HG03432 (cell line): ENCODE measurements at regions not wholly inside any gene's neighbourhood (a gene's known extent, or its start where the extent isn't known, plus 50 kb on each side); places are given as distances from the start of the nearest gene placed in this dataset.

Experiments
- ATAC-seq: cut with Tn5 transposase; IDR thresholded peaks from one replicate; pipeline ENCODE4 v1.9.1; 2021; ENCODE audit warnings: mild to moderate bottlenecking, moderate library complexity; ENCODE audit not compliant: unreplicated experiment

DNA sequence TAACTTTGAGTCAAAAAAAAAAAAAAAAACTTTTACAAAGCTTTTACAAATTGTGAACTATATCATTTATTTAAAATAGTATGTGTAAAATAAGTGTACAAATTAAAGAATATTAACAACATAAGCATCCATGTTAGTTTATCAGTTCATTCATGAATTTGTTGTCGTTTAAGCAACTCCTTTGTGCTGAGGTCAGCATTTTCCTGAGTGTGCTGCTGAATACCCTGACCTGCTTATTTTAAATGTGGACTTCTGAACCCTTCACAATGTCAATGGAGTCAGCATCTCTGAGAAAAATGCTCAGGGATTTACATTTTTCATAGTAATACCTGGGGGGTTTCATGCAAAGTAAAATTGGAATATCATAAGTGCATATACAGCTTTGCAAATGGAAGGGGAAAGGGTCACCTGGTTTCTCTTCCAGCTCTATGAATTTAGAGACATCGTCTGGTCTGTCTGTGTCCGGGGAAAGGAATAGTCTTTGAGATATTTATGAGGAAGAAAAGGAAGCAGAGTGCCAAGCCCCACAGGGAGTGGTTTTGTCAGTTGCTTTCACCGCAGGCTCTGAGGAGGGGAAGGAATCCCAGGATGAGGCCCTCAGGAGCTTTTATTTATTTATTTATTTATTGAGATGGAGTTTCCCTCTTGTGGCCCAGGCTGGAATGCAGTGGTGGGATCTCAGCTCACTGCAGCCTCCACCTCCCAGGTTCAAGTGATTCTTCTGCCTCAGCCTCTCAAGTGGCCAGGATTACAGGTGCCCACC lies 125.5 kb upstream of the SVIL start:
- no peak for ATAC-seq

GRCh38 chr10:29757551-29758297 lies 123.0 kb upstream of the SVIL start:
- no peak for ATAC-seq

DNA sequence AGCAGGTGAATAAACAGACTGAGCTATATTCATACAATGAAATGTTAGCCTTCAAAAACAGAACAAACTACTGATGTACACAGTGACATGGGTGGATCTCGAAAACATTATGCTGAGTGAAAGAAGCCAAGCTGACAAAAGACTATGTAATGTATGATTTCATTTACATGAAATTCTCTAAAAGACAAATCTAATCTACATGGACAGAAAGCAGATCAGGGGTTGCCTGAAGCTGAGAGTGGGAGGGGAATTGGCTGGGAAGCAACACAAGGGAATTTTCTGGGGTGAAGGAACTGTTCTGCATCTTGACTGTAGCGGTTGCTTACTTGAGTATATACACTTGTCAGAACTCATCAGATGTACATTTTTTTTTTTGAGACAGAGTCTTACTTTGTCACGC lies 121.7 kb upstream of the SVIL start:
- ATAC-seq: no peak

DNA sequence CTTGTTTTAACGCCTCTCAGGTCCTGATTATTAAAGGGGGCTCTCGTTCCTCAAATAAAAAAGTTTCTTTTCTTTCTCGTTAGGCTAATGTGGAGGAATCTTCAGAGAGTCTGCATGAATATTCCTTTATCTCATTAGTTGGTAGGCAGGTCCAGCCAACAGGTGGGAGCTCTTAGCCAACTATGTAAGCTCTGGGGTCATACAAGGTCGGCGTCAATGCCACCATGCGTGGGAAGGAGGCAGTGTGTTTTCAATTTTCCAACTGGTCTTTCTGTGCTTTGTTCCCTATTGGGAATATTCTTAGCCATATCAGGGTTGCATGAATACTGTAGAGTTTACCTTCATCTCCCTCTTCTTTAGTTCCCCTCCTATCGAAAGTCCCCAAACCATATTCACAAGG lies 118.5 kb upstream of the SVIL start:
- no peak for ATAC-seq

DNA sequence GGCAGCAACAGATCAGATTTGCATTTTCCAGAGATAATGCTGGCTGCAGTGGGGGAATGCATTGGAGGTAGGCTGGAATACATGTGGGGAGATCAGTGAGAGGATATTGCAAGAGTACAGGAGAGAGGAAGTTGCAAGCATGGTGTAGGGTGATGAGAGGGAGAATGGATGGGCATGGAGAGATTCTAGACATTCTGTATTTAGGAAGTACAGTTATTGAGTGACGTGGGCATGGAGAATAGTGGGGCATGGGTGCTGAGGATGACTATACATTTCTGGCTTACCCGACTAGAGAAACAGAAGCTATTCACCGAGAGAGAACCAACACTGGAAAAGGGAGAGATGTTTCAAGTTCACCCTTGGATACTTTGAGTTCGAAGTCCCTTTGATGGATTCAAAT lies 116.9 kb upstream of the SVIL start:
- ATAC-seq: no peak

GRCh38 chr10:29751240-29751639 lies 116.5 kb upstream of the SVIL start:
- no peak for ATAC-seq

DNA sequence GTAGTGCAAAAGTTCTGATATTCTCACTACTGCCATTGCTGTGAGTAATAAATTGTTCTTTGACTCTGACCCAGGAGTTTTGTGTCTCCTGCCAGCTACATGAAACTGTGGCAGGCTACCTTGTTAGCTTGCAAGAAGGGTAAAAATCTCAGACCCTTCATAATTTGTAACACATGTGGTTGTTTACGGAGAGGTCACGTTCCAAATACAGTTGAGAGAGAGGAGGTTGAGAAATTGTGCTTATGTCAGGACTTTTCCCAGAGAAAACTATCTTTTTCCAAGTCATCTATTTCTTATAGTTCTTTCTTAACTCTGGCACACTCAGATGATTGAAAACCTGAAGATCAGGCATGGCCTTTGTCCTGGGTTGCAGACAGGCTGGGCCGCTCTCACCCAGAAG lies 114.4 kb upstream of the SVIL start:
- no peak for ATAC-seq

DNA sequence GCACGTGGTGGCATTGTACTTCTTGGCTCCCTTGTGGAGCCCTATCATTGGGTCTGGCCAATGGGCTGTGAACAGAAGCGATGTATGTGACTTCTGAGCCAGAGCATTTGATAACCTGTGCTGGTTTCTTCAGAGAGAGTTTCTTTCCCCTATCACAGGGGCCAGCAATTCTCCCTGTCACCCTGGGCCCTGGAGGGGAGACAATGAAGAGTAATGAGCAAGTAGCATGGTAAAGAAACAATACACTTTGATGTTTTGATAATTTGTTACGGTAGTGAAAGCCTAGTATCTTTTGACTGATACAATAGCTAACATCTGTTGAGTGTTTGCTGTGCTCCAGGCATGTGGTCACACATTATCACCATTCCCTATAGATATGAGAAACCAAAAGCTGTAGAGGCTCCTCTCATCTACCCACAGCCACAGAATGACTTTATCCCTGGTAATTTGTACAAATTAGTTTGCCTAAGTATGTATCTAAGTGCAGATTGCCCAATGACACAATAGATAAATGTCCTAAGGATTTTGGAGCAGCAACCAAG lies 113.4 kb upstream of the SVIL start:
- ATAC-seq: no peak

GRCh38 chr10:29746080-29746797 lies 111.5 kb upstream of the SVIL start:
- ATAC-seq: no peak

- no peak for ATAC-seq
These were observed 106.3 kb upstream of the SVIL start for GRCh38 chr10:29740981-29741545.

- ATAC-seq: no peak
These were observed 103.6 kb upstream of the SVIL start for GRCh38 chr10:29738341-29738740.

- ATAC-seq: no peak
These were observed 102.4 kb upstream of the SVIL start for GRCh38 chr10:29737074-29737593.

GRCh38 chr10:29736366-29737073 lies 101.7 kb upstream of the SVIL start:
- no peak for ATAC-seq

DNA sequence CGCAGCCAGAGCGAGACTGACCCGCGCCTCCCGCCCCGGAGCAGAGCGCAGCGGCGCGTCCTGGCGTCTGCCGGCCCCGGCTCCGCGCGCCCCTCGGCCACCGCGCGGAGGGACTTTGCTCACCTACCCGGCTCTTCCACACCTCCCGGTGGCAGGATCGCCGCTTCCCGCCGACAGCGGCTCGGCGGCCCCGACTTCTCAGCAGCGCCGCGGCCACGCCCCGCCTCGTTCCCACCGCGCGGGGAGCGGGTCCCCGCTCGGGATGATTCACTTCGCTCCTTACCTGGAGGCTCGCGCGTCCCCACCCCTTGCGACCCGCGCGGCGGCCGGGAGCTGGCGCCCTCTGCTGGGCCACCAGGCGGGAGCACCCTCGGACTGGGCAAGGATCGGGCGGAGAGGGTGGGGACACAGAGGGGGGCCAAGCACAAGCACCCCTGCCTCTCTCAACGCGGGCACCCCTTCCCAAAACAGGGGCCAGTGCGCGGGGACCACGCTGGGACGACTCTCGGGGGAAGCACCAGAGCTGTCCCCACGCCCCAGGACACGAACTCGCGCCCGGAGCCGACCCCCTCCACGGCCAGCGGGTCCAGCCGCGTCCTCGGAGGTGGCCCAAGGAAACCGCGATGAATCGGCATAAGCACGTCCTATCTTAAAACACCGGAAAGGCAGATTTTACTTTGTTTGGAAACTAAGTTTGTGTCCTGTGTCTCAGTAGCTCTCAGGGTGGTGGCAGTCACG lies 101.0 kb upstream of the SVIL start:
- ATAC-seq: peak; percentile 88

DNA sequence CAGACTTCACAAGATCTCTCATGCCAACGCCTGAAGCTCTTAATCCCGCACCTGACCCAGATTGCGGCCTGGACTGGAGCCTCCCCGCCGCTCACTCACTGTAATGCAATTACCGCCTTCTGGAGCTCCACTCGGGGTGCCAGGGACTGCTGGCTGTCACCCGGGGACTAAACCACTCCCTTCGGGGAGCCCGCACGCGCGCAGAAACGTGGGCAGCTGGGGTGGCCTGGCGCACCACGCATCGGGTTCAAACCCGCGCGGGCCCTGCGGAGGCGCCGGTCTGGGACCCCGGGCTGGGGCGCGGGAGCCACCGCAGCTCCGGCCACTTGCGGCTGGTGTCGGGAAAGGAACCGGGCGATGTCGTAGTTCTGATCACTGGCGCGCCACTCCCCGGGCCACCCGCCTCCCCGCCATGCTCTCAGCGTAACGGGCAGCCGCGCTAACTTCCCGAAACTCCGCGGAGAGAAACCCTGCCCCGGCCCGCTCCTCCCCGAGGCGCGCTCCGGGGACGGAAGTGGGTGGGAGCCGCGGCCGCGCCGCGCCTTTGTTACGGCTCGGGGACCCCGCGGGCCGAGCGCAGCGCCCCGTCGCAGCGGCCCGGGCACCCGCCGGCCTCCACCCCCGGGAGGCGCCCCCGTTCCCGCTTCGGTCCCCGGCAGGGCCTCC lies 100.3 kb upstream of the SVIL start:
- peak; percentile 52 for ATAC-seq

DNA sequence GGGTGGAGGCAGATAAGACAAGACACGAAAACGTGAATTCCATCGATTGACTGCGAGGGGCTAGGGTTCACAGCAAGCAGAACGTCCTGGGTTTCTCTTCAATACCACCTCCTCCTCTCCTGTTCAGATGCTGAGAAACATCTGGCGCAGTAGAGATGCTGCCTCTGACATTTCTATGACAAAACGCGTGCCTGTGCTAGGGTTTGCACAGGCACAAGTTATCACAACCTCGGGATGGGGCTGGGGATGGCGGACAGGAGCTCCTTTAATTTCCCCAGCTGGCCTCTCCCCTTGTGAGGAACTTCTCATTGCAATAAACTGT lies 99.8 kb upstream of the SVIL start:
- ATAC-seq: no peak

DNA sequence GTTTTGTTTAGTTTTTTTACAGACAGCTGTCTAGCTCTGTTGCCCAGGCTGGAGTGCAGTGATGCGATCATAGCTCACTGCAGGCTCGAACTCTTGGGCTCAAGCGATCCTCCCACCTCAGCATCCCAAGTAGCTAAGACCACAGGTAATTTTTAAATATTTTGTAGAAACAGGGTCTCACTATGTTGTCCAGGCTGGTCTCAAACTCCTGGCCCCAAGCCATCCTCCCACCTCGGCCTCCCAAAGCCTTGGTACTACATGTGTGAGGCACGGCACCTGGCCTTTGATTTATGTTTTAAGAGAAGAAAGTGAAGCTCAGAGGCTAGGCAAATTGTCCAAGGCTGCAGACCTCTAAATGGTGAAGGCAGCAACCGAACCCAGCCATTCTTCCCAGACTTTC lies 98.6 kb upstream of the SVIL start:
- ATAC-seq: no peak

- no peak for ATAC-seq
These were observed 98.1 kb upstream of the SVIL start for GRCh38 chr10:29732918-29733317.

- ATAC-seq: no peak
These were observed 97.0 kb upstream of the SVIL start for GRCh38 chr10:29731760-29732159.
